Suprapubic skin (tissue), 3 donors: ENCODE measurements at regions not wholly inside any gene's neighbourhood (a gene's known extent, or its start where the extent isn't known, plus 50 kb on each side); places are given as distances from the start of the nearest gene placed in this dataset.

Experiments used
- EP300 ChIP-seq: sonication (generic); formaldehyde crosslinking; IDR thresholded peaks from one replicate; pipeline ENCODE4 v1.6.1; 2017; ENCODE audit warnings: antibody characterized with exemption
- TF ChIP-seq, protein P1 (sequence below), 2 donors: fragments of 200-600 bp in 1 of 2; fragments of 450-650 bp in 1 of 2; sonication (generic) in 1 of 2; IDR thresholded peaks; one replicate each; pipeline ENCODE4 v1.5.1; 2016 to 2019; ENCODE audit warnings: antibody characterized with exemption in 2 of 2, mild to moderate bottlenecking in 1 of 2, moderate library complexity in 1 of 2

GRCh38 chr14:26104717-26105116 is 493.1 kb downstream of the NOVA1 start:
- TF ChIP-seq EP300, result no peak
- TF ChIP-seq, protein P1, sequence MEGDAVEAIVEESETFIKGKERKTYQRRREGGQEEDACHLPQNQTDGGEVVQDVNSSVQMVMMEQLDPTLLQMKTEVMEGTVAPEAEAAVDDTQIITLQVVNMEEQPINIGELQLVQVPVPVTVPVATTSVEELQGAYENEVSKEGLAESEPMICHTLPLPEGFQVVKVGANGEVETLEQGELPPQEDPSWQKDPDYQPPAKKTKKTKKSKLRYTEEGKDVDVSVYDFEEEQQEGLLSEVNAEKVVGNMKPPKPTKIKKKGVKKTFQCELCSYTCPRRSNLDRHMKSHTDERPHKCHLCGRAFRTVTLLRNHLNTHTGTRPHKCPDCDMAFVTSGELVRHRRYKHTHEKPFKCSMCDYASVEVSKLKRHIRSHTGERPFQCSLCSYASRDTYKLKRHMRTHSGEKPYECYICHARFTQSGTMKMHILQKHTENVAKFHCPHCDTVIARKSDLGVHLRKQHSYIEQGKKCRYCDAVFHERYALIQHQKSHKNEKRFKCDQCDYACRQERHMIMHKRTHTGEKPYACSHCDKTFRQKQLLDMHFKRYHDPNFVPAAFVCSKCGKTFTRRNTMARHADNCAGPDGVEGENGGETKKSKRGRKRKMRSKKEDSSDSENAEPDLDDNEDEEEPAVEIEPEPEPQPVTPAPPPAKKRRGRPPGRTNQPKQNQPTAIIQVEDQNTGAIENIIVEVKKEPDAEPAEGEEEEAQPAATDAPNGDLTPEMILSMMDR (IDR thresholded peaks at IDR 0.05), result no peak
